GM10266 (cell line): ENCODE measurements at regions not wholly inside any gene's neighbourhood (a gene's known extent, or its start where the extent isn't known, plus 50 kb on each side); places are given as distances from the start of the nearest gene placed in this dataset.

Source experiments
- DNase-seq: peaks from one replicate; pipeline ENCODE4 v3.0.0; 2012; ENCODE audit errors: extremely low spot score
- TF ChIP-seq, protein P1 (sequence below): IDR thresholded peaks from 2 replicates; pipeline ENCODE4 v1.5.1; 2012; ENCODE audit warnings: mild to moderate bottlenecking, low read depth; ENCODE audit not compliant: control insufficient read depth, insufficient read depth; ENCODE audit errors: missing control alignments

DNA sequence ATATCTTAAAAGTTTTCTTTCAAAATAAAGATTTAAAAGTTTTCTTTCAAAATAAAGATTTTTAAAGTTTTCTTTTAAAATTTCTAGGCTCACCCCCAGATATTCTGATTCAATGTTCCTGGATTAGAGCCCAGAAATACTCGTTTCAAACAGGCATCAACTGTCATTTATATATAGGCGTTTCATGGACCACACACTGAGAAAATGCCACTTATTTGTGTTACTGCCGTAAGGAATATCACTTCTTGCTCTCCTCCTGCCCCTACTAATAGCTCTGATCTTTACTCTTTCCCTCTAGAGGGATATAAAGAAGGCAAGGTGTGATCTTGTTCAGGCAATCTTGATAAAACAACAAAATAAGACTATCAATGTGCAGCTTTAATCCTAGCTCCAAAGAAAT is 1324.1 kb downstream of the CDH8 start:
- no peak for DNase-seq
- TF ChIP-seq, protein P1, sequence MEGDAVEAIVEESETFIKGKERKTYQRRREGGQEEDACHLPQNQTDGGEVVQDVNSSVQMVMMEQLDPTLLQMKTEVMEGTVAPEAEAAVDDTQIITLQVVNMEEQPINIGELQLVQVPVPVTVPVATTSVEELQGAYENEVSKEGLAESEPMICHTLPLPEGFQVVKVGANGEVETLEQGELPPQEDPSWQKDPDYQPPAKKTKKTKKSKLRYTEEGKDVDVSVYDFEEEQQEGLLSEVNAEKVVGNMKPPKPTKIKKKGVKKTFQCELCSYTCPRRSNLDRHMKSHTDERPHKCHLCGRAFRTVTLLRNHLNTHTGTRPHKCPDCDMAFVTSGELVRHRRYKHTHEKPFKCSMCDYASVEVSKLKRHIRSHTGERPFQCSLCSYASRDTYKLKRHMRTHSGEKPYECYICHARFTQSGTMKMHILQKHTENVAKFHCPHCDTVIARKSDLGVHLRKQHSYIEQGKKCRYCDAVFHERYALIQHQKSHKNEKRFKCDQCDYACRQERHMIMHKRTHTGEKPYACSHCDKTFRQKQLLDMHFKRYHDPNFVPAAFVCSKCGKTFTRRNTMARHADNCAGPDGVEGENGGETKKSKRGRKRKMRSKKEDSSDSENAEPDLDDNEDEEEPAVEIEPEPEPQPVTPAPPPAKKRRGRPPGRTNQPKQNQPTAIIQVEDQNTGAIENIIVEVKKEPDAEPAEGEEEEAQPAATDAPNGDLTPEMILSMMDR, result no peak

GRCh38 chr16:60704726-60705125 is 1331.5 kb downstream of the CDH8 start:
- TF ChIP-seq, protein P1, result no peak
- DNase-seq, result no peak

GRCh38 chr16:60703096-60703495 is 1333.1 kb downstream of the CDH8 start:
- no peak for DNase-seq

GRCh38 chr16:60686824-60687223 is 1349.4 kb downstream of the CDH8 start:
- DNase-seq, result no peak
- TF ChIP-seq, protein P1, result no peak

More at GRCh38 chr16:60703096-60703495, 1333.1 kb downstream of the CDH8 start:
- TF ChIP-seq, protein P1, result no peak

GRCh38 chr16:60684002-60684401 is 1352.2 kb downstream of the CDH8 start:
- TF ChIP-seq, protein P1, result no peak
- DNase-seq, result no peak

GRCh38 chr16:60682219-60682618 is 1354.0 kb downstream of the CDH8 start:
- no peak for DNase-seq
- TF ChIP-seq, protein P1, result no peak

DNA sequence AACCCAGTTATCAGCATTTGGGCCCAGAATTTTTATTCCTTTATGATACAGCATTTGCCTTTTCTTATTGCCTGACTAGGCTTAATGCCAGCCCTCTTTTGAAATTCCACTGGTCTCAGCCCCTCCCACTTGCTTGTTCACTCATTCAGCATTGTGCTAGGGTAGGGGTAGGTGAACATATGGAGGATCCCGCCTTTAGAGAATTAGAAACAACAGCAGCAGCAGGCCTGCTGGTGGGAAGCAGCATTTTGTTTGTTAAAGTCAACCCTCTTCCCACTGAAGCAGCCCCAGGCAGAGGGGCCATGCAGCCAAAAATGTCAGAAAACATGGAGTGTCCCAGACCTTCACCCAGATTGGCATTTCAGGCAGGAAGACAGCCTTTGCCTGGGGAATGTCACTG is 1355.2 kb downstream of the CDH8 start:
- TF ChIP-seq, protein P1, result no peak
- no peak for DNase-seq
